A673 (cell line): ENCODE measurements at regions not wholly inside any gene's neighbourhood (a gene's known extent, or its start where the extent isn't known, plus 50 kb on each side); places are given as distances from the start of the nearest gene placed in this dataset.

Experiments
- BruUV-seq: library from RNA; stranded (reverse); fragments of 400-500 nt; replicated peaks from 2 replicates; lab custom pipeline; 2021; lab: Mats Ljungman, UMichigan
- CTCF ChIA-PET: fragments of 300-600 bp; sonication (Branson Sonifier 250); formaldehyde crosslinking; loops from one replicate; lab custom pipeline; 2022; ENCODE audit warnings: antibody characterized with exemption; lab: Charles Lee
- POLR2A ChIA-PET: fragments of 300-600 bp; sonication (Branson Sonifier 250); formaldehyde crosslinking; loops from one replicate; lab custom pipeline; 2022; ENCODE audit warnings: antibody characterized with exemption; ENCODE audit not compliant: low non-redundant PET; lab: Charles Lee
- DNase-seq: peaks from one replicate; pipeline ENCODE4 v3.0.0-alpha.2; 2015; ENCODE audit warnings: low spot score
- H3K27ac ChIP-seq: fragments of 200-600 bp; sonication (generic); 2 replicates; pipeline ENCODE4 v1.5.1; 2016; ENCODE audit warnings: mixed run types, low read depth, mild to moderate bottlenecking, mixed read lengths, antibody characterized with exemption, low read length; ENCODE audit not compliant: poor library complexity, severe bottlenecking
- H3K27me3 ChIP-seq: fragments of 200-600 bp; sonication (generic); replicated peaks from 2 replicates; pipeline ENCODE4 v1.6.1; 2017; ENCODE audit warnings: mixed run types, low read depth, mild to moderate bottlenecking, mixed read lengths, antibody characterized with exemption, low read length; ENCODE audit not compliant: insufficient read depth, poor library complexity
- H3K36me3 ChIP-seq: fragments of 200-600 bp; sonication (generic); 2 replicates; pipeline ENCODE4 v1.6.1; 2016; ENCODE audit warnings: mixed run types, mild to moderate bottlenecking, mixed read lengths, antibody characterized with exemption, low read length; ENCODE audit not compliant: insufficient read depth, poor library complexity, severe bottlenecking
- H3K4me1 ChIP-seq: fragments of 200-600 bp; sonication (generic); 2 replicates; pipeline ENCODE4 v1.6.1; 2017; ENCODE audit warnings: mixed run types, mild to moderate bottlenecking, mixed read lengths, antibody characterized with exemption, low read length; ENCODE audit not compliant: insufficient read depth, poor library complexity, severe bottlenecking
- H3K4me3 ChIP-seq: fragments of 200-600 bp; sonication (generic); 2 replicates; pipeline ENCODE4 v1.5.1; 2016; ENCODE audit warnings: low read depth, mixed run types, mild to moderate bottlenecking, mixed read lengths, low read length; ENCODE audit not compliant: poor library complexity, severe bottlenecking
- H3K9me3 ChIP-seq: fragments of 200-600 bp; sonication (generic); 2 replicates; pipeline ENCODE4 v1.6.1; 2016; ENCODE audit warnings: mixed run types, low read depth, mild to moderate bottlenecking, mixed read lengths, antibody characterized with exemption, low read length; ENCODE audit not compliant: poor library complexity, severe bottlenecking
- CTCF ChIP-seq: fragments of 300-800, 200-600 bp; sonication (generic); conservative IDR thresholded peaks from 2 replicates; pipeline ENCODE4 v1.5.1; 2017; ENCODE audit warnings: low read depth, mild to moderate bottlenecking, antibody characterized with exemption, low read length, moderate library complexity, mixed read lengths
- EZH2 ChIP-seq: fragments of 200-600 bp; sonication (generic); IDR thresholded peaks from 2 replicates; pipeline ENCODE4 v1.6.1; 2017; ENCODE audit warnings: borderline replicate concordance, low read depth, mild to moderate bottlenecking, mixed read lengths, antibody characterized with exemption, low read length; ENCODE audit not compliant: poor library complexity, severe bottlenecking
- intact Hi-C: fragments of 100-400 bp; cut with micrococcal nuclease; formaldehyde crosslinking; loops from one replicate; pipeline ENCODE4 v1.10.0; 2022; ENCODE audit not compliant: unreplicated experiment

DNA sequence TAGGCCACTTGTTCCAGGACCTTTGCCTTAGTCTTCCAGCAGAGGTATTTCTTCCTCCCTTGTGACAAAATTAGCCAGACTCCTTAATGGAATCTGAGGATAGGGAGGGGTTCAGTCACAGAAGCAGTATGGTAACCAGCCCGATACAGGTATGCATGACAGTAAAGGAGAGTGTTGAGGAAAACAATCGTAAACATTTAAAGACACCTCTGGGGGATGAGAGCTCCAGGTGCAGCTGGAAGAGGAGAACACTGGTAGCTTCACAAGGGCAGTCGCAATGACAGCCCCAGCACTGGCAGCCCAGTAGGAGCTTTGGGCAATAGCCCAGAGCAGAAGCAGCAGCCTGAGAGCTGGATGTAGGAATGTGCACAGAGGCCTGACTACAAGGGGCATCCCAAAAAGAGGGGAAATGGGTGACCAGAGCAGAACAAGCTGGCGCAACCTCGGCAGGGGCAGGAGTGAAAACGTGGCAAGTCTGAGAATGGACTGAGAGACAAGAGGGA lies 344.9 kb upstream of the JAG1 start:
- DNase-seq, result no peak
- Histone ChIP-seq H3K27ac (no peak overlapping the region), H3K27me3 (peaks cover 47% of the 10 kb centered on the region), H3K4me1 (no peaks in the 10 kb centered on the region), H3K36me3 (no peaks in the 10 kb centered on the region), H3K4me3 (no peak overlapping the region), H3K9me3 (no peaks in the 10 kb centered on the region)
- CTCF ChIA-PET, result no interaction called here
- intact Hi-C loops, result no loop called here
- BruUV-seq, result no TSS peak
- POLR2A ChIA-PET, result no interaction called here
- TF ChIP-seq EZH2 (no peak), CTCF (no peak)

- intact Hi-C loops, result no loop called here
- no peaks in the 10 kb centered on the region for H3K9me3 ChIP-seq
- H3K27me3 ChIP-seq, result peaks cover 29% of the 10 kb centered on the region
- ChIA-PET POLR2A (no interaction called here), CTCF (no interaction called here)
- no peak for DNase-seq
- no peaks in the 10 kb centered on the region for H3K36me3 ChIP-seq
- BruUV-seq, result no TSS peak
- H3K27ac ChIP-seq, result no peak overlapping the region
- no peaks in the 10 kb centered on the region for H3K4me1 ChIP-seq
- TF ChIP-seq EZH2, result no peak
- no peak overlapping the region for H3K4me3 ChIP-seq
These were observed 346.9 kb upstream of the JAG1 start for GRCh38 chr20:11020712-11021111.

- CTCF ChIA-PET, result no interaction called here
- H3K4me3 ChIP-seq, result no peak overlapping the region
These were observed 353.4 kb upstream of the JAG1 start for GRCh38 chr20:11027224-11027623.

More at GRCh38 chr20:11027224-11027623, 353.4 kb upstream of the JAG1 start:
- Histone ChIP-seq H3K27ac (no peak overlapping the region), H3K36me3 (no peaks in the 10 kb centered on the region), H3K27me3 (peaks cover 4% of the 10 kb centered on the region), H3K4me1 (no peaks in the 10 kb centered on the region), H3K9me3 (no peaks in the 10 kb centered on the region)
- TF ChIP-seq CTCF, result no peak
- TF ChIP-seq EZH2, result no peak
- no peak for DNase-seq
- BruUV-seq, result no TSS peak
- POLR2A ChIA-PET, result no interaction called here
- intact Hi-C loops, result no loop called here
